ENCODE measurements at regions not wholly inside any gene's neighbourhood (a gene's known extent, or its start where the extent isn't known, plus 50 kb on each side); places are given as distances from the start of the nearest gene placed in this dataset.

DNA sequence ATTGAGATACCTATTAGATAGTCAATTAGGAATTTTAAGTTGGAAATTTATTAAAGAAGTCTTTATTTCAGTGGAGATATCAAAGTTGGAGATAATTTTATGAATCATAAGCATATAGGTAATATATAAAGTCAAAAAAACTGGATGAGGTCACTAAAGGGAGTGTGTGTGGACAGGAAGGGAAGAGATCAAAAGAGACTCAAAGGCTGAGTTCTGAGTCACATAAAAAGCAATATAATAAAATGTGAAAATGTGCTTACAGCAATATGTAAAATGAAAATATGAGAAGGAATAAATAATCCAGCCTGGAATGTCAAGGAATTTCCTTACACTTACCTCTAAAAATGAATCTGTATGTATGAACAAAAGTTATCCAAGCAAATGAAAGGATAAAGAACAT, 583.3 kb upstream of the SORCS1 start:
- H4K91ac ChIP-seq (replicated peaks; ENCODE audit: insufficient read length, low read length) = no peak overlapping the region
- H2BK20ac ChIP-seq (ENCODE audit: low read length) = no peak overlapping the region
- H2AFZ ChIP-seq (ENCODE audit: low read length) = no peak overlapping the region
- no peak overlapping the region for H2AK5ac ChIP-seq (ENCODE audit: low read depth, low read length)
- no peaks in the 10 kb centered on the region for H3K23me2 ChIP-seq (ENCODE audit: low read depth, low read length)
- no peak overlapping the region for H3K27ac ChIP-seq (ENCODE audit: low read depth, low read length)
- no peak for FAIRE-seq
- H3K4me1 ChIP-seq (replicated peaks in 1 of 4; ENCODE audit: control insufficient read depth in 3 of 4, insufficient read depth in 4 of 4, low read length in 3 of 4) = no peaks in the 10 kb centered on the region
- no peaks in the 10 kb centered on the region for H3K27me3 ChIP-seq (replicated peaks in 1 of 4; ENCODE audit: control insufficient read depth in 3 of 4, extremely low read depth in 1 of 4, insufficient read depth in 3 of 4, low read length in 3 of 4)
- H3K56ac ChIP-seq (replicated peaks; ENCODE audit: insufficient read length, low read depth, low read length) = no peak overlapping the region
- H3K4me3 ChIP-seq (ENCODE audit: extremely low read depth in 1 of 4, insufficient read depth in 2 of 4, low read depth in 3 of 4, low read length in 4 of 4) = no peak overlapping the region
- H3K4ac ChIP-seq (replicated peaks; ENCODE audit: insufficient read length, low read depth, low read length) = no peak overlapping the region
- TF ChIP-seq BCL11A (IDR thresholded peaks at IDR 0.05; ENCODE audit: low read depth in 2 of 2, low read length in 2 of 2) = no peak
- TF ChIP-seq, protein P1, sequence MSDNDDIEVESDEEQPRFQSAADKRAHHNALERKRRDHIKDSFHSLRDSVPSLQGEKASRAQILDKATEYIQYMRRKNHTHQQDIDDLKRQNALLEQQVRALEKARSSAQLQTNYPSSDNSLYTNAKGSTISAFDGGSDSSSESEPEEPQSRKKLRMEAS (IDR thresholded peaks at IDR 0.05) = no peak
- TF ChIP-seq FOSL1 (IDR thresholded peaks at IDR 0.05; ENCODE audit: insufficient read depth, low read depth, low read length) = no peak
- no peak overlapping the region for H2BK12ac ChIP-seq (ENCODE audit: low read depth, low read length)
- no peak overlapping the region for H2BK5ac ChIP-seq (ENCODE audit: low read depth, low read length)
- H3K79me1 ChIP-seq (ENCODE audit: low read depth, low read length) = no peaks in the 10 kb centered on the region
- H3K18ac ChIP-seq (ENCODE audit: extremely low read depth, low read length) = no peak overlapping the region
- H2BK120ac ChIP-seq (replicated peaks; ENCODE audit: low read depth, low read length) = no peak overlapping the region
- no peaks in the 10 kb centered on the region for H3K79me2 ChIP-seq (ENCODE audit: control insufficient read depth in 1 of 2, insufficient read depth in 2 of 2, low read length in 2 of 2)
- CTCF ChIA-PET (ENCODE audit: partially characterized antibody) = no interaction called here
- no peak overlapping the region for H3K14ac ChIP-seq (ENCODE audit: insufficient read length)
- H4K5ac ChIP-seq (ENCODE audit: insufficient read length, low read depth, low read length) = no peak overlapping the region
- H3K36me3 ChIP-seq (ENCODE audit: control insufficient read depth in 2 of 4, insufficient read depth in 4 of 4, low read length in 3 of 4) = no peaks in the 10 kb centered on the region
- no peak overlapping the region for H3K9ac ChIP-seq (replicated peaks in 1 of 4; ENCODE audit: extremely low read depth in 1 of 4, low read depth in 3 of 4, low read length in 3 of 4)
- H4K20me1 ChIP-seq (replicated peaks in 1 of 2; ENCODE audit: control insufficient read depth in 1 of 2, insufficient read depth in 2 of 2, low read length in 2 of 2) = no peaks in the 10 kb centered on the region
- no peak for DNase-seq (ENCODE audit: low read depth in 1 of 2, low spot score in 2 of 2)
- no peak overlapping the region for H3K4me2 ChIP-seq (ENCODE audit: insufficient read depth in 1 of 2, low read depth in 2 of 2, low read length in 2 of 2)
- H4K8ac ChIP-seq (ENCODE audit: extremely low read depth, insufficient read depth, low read length) = no peak overlapping the region
- H3K23ac ChIP-seq (ENCODE audit: insufficient read length) = no peak overlapping the region
- no peak overlapping the region for H2BK15ac ChIP-seq (ENCODE audit: low read length)
- H3K9me3 ChIP-seq (ENCODE audit: insufficient read depth in 2 of 2, low read depth in 1 of 2, low read length in 1 of 2) = no peaks in the 10 kb centered on the region
- POLR2A ChIA-PET (ENCODE audit: partially characterized antibody) = no interaction called here
